ENCODE measurements at regions not wholly inside any gene's neighbourhood (a gene's known extent, or its start where the extent isn't known, plus 50 kb on each side); places are given as distances from the start of the nearest gene placed in this dataset.

DNA sequence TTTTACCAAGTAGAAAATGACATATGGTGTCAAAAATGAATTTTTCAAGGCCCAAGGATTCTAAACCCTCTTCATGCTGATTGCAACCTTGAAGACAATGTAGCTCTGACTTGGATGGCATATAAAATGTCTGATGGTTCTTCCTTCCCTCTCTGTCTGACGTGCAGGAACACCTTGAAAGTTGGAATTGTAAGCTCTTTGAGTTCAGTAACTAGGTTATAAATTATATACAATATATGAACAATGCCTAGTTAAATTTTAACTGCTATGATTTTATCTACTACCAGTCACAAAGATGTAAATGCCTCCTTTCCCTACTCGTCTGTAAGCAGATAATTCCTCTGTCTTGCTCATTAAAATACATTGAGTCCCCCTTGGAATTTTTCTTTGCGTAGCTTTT lies 89.5 kb upstream of the TMEM17 start:
- no peak for DNase-seq

DNA sequence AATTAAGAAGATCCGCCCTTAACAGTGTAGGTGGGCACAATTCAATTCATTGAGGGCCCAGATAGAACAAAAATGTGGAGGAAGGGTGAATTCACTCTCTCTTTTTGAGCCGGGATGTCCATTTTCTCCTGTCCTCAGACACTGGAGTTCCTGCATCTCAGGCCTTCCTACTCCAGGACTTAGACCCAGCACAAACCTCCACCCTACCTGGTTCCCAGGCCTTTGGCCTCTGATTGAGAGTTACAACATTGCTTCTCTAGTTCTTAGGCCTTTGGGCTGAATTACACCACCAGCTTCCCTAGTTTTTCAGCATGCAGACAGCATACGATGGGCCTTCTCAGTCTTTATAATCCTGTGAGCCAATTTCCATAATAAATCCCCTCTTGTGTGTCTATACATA lies 87.8 kb upstream of the TMEM17 start:
- DNase-seq, result no peak

DNA sequence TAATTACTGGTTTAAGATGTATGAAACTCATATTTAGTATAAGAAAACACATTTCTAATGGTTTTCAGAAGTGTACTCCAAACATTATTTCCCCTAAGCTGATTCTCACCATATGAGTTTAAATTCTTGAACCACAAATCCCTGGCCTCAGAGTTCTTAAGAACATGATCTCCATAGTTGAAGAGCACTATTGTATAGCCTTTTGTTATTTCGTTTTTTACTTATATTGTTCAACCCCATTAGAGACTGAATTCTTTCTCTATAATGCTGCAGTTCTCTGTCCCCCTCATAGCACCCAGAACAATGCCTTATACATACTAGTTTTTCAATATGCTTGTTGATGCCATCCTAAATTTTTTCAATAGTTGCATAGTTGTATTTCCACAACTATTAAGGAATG lies 85.5 kb upstream of the TMEM17 start:
- DNase-seq, result no peak

DNA sequence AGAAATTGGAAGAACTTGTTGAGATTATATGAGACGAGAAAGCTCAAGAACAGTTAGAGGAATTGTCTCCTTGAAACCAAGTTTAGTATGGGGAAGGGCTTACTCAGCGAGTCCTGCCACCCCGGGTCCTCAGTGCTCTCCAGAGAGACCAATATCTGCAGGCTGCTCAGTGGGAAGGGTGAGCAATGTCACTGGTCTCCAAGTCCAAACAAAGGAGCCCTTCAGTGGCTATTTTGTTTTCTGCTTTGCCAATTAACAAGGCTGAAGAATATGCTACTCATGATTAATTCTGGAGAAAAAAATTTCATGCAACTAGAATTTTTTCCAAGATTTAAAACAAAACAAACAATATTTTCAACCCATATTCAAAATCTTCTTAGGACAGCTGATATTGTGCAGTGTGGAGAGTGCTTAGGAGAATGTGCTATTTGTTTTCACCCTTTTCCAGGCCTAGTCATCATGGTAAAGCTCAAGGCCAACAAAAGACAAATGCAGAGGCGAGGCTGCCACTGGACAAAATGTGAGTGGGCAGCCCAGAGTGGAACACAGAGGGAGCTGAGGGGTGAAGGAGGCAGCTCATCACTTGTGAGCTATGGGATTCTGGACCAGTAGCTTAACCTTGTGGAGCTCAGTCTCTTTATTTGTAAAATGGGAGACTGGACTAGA lies 83.8 kb upstream of the TMEM17 start:
- no peak for DNase-seq

DNA sequence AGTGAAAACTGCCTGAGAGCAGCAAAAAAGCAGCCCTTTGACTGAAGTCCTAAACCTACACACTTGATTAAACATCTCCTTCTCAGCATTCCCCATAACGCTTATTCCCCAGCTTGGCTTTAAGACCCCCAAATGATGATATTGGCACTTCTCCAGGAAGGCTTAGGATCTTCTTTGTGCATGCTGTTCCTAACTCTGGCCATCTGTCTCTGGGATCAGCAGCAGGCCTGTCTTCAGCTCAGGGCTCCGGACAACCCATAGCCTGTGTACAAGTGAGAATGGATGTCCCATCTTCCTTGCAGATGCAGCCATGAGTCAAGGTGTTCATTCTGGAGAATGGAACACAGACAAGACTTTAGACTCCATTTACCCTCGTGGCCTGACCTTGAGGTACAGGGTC lies 81.6 kb upstream of the TMEM17 start:
- DNase-seq, result peak; percentile 78

DNA sequence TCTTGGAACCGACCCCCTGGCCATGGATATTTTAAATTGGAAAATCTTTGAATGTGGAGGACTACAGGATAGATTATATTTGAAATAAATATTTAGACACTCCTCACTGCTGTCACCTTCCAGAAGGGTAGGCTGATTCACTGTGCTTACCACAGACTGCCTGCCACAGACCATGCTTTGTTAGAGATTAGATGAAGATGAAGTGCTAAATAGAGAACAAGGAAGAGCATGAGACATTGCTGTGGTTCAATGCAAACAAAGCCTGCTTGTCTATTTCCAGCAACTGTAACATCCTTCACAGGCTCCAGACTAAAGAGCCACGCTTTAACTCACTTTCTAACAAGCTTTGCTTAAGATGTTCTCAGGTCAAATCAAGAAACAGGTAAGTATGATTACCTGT lies 81.0 kb upstream of the TMEM17 start:
- DNase-seq, result no peak

DNA sequence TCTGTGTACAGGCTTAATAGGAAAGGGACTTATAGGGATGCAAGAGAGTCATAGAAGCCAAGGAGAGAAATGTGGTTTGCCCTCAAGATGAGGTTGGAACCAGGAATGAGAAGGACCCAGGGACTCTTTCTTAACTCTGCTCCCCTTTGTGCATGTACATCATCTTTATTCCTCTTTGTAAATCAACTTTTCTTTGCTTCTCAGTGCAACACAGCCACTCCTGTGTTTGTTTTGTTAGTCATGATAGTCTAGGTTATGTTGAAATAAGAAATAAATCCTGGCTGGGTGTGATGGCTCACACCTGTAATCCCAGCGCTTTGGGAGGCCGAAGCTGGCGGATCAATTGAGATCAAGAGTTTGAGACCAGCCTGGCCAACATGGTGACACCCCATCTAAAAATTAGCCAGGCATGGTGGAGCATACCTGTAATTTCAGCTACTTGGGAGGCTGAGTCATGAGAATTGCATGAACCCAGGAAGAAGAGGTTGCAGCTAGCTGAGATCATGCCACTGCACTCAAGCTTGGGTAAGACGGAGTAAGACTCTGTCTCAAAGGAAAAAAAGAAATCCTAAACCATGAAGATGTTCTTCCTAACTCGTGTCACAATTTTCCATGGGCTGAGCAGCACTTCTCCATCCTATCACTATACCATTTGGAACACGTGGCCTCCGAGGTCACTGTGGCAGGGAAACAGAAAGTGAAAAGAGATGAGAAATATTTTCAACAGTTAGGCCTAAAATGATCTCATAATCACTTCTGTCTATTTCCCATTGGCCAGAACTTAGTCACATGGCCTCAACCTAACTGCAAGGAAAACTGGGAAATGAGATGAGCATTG lies 73.0 kb upstream of the TMEM17 start:
- DNase-seq, result no peak

DNA sequence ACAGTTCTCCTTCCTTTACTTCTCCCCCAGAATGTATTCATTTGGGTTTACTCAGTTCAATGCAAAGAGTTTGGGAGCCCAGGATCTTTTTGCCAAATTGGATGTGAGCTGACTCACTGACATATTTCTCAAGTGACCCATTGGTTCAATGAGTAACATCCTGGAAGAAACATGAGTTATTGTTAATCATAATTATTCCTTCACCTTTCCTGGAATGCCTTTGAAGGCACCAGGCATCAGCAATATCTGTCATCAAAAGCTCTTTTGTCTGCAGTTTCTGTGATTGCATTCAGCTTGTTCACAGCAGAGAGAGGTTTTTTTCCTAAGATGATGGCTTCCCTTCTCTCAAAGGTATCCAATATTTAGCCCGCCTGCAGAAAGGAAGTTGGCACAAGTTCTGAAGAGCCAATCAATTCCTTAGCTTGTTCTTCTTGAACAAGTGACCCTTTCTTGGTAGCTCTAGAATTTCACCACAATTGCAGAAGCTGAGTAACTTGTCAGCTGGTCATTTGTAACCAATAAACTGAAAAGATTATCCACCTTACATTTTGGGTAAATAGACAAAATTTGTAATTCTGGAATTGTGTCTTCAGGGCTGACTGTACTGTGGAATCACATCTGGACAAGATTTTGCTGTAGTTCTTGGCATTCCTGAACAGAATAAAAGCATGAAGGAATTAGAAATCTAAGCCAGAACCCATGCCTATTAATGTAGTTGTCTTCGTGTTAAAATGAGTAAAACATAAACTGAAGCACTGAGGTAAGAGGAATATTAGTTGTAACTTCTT lies 72.2 kb upstream of the TMEM17 start:
- no peak for DNase-seq

DNA sequence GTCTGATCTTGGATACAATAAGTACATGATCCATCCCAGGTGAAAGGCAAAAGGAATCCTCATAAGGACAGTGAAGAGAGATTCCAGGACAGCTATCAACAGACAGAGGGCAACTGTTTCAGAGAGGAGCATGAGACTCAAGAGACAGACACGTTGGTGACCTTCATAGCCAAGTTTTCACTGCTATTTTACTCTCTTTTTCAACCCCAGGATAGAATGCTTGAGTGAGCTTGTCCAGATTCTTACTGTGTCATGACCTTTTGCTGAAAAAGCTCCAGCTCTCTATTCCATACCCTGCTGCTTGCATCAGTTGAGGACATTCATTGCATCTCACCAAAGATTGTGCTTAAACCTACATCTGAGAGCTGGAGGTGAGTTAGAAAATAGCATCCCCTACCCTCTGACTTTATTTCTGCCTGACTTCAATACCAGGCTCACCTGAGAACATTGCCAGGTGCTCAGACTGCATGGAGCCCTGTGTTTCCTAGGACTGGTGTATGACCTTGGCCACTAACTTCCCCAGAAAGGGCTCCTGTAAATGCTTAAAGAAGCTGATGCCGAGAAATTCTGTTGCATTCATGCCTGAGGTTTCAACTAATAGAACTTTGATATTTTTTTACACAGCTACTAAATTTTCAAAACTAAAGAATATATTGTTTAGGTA lies 70.4 kb upstream of the TMEM17 start:
- DNase-seq, result no peak

DNA sequence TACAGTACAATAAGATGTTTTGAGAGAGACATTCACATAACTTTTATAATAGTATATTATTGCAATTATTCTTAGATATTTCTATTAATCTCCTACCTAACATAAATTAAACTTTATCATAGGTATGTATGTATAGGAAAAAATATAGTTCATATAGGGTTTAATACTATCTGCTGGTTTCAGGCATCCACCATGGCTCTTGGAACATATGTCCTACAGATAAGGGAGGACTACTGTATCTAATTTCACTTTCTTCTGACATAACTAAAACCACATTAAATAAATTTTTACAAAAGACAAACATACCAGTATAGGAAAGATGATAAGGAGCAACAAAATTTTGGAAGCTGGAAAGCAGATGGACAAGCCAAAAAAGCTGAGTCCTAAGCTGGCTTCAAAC lies 67.9 kb upstream of the TMEM17 start:
- DNase-seq, result no peak

DNA sequence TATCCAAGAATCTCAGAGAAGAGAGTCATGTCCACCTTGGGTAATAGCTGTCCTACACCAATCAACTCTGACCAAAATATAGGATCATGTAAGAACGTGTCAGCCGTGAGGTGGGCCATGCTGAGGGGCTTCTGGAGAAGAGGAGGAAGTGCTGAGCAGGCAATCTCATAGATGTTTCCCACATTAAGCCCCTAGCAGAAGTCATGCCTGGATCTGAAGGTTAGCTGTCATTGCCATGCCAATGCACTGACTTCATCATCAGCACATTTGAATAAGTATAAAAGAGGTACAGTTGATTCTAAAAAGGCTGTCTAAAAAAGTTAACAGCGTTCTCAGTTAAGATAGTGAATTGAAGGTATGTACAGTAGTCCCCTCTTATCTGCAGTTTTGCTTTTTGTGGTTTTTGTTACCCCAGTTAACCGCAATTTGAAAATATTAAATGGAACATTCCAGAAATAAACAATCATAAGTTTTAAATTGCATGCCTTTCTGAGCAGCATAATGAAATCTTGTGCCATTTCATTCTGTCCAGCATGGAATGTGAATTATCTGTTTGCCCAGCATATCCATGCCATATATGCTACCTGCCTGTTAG lies 67.2 kb upstream of the TMEM17 start:
- DNase-seq, result no peak

DNA sequence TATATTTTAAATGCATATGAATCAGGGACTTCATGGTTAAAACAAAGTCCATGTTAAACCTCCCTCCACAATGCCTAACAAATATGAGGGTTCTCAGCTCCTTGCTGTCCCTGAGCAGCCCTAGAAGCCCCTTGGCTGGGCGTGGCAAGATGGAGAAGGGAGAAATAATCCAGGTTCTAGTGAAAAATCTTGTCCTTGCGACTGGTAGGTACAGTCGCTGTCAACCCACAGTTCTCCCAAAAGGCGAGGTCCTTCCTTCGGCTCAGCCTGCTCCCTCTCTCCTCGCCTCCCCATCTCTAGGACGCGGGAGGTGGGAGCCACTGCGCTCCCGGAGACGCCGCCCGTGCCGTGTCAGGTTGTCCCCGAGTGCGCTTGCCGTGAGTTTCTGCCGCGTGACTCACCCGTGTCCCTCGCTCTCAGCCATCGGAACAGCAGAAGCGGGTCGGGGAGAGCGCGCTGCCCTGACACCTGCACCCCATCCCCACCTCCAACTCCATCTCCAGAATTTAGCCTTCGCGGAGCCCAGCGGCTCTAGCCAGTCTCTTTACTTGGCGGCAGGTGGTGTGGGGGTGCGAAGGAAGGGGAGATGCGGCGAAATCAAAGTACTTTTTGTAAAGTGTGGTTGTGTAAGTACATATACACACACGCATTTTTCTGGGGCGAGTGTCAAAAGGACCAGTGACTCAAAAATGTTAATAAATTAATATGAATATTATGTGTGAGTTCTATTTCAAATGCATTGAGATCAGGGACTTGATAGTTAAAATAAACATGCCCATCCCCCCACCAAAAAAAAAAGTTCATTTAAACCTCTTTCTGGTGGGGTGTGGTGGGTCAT lies 65.1 kb upstream of the TMEM17 start:
- DNase-seq, result no peak

DNA sequence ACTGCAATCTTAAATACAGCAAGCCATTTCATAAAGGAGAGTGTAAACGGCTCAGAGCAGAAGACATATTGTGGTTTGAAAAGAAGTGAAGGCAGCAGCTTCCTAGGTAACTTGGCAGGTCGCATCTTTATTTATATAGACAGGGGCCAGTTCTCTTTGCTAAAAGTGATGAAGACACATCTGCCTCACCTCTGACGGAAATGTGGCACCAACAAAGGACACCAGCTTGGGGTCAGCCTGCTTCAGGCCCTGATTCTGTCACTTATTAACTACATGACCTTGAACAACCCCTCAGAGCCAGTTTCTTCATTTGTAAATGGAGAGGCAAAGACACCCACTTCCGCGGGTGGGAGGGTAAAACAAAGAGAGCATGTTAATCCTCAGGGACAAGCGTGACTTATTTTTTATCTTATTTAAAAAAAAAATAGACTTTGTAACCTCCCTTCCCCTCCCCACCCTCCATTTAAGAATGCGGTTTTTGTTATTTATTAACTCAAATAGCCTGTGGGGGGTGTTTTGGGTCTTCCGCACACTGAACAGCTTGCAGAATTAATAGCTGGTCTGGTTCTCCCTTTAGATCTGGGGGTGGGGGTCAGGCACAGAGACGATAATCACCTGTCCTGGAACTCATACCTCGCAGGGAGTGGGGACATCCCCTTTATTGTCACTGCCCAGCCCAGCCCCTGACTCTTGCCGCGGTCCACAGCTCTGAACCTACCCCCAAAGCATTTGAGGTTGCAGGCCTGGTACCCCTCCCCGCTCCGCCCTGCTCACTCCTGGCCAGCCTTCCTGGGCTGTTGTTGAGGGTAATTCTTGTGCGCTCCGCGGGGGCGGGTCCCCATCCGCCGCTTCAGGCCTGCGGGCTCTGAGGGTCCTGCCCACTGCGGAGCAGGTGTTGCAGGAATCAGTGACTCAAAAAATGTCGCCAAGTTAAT lies 64.2 kb upstream of the TMEM17 start:
- no peak for DNase-seq

DNA sequence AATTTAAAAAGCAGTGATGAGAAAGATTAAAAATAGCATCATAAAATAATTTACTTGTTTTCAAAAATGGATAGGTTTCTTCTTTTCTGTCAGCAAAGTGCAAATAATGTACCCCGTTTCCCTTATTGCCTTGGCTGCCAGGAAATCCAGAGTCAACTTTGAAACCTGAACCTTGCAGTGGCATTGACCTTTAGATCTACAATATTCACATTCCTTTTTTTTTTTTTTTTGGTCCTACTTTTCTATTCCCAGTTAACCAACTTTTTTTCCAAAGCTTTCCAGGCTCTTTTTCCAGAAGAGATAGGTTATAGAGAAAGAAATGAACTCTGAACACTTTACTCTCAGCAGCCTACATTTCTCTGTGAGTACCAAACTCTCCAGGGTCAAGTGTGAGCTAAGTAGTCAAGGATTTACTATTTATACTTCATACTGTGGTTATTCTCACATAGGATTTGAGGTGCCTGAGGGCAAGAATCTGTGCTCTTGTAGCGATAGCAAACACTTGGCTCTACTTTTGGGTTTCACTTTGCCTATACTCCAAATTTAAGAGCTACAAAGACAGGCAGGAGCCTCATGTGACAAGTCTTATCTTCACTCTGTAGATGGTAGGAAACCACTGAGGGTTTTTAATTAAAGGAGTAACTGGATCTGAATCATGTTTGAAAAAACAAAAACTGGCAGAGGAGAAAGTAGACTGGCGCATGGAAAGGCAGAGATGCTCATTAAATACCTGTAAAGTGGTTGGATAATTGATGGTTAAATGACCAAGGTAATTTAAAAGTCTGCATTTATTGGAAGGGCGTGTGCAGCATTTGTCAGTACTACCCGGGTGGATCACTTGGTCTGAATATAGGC lies 63.2 kb upstream of the TMEM17 start:
- no peak for DNase-seq

DNA sequence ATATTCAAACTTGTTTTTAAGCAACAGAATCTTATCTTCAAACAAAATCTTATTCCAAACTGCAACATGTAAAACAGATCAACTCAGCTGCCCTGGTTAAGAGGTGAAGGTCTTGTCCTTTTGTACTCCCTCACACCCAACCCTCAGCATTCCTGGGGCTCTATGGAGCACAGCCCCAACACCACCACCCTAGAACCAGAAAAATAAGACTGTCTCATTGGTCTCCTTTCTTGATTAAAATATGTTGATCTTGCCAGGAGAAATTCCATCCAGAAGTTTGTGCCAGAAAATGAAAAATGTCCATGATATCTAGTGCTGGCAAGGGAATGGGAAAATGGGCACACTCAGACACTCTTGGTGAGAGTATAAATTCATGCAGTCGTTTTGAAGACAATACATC lies 62.1 kb upstream of the TMEM17 start:
- DNase-seq, result no peak

DNA sequence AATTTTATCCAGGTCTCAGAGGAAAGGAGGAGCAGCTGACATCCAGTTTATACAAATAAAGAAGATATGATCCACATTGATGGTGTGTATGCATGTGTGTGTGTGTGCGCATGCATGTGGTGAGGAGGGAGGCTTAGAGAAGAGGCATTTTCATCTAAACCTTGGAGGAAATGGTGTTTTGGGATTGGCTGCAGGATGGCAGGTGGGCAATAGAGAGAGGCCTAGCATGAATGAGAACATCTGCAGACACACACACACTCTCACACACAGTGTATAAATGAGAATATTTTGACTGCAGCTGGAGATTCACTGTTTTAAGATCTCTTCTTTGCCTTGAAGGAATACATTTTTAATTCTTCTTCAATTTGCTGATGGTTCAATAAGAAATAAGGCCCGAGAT lies 61.7 kb upstream of the TMEM17 start:
- DNase-seq, result no peak

DNA sequence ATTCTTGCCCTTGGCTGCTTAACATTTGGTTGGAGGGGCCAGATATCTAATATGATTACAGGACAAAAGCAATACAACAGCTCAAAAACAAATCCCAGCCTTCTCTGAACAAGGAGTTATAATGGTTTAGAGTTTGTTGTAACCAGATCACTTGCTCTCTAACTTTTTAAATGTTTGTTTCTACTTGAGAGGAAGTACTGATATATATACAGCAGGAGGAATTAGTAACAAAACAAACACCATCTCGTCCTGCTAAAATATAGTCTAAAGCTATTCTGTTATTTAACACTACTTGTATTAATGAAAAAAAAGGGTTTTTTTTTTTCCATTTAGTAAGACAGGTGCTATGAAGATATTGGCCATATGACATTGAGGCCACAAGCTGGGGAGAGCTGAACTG lies 60.9 kb upstream of the TMEM17 start:
- no peak for DNase-seq

DNA sequence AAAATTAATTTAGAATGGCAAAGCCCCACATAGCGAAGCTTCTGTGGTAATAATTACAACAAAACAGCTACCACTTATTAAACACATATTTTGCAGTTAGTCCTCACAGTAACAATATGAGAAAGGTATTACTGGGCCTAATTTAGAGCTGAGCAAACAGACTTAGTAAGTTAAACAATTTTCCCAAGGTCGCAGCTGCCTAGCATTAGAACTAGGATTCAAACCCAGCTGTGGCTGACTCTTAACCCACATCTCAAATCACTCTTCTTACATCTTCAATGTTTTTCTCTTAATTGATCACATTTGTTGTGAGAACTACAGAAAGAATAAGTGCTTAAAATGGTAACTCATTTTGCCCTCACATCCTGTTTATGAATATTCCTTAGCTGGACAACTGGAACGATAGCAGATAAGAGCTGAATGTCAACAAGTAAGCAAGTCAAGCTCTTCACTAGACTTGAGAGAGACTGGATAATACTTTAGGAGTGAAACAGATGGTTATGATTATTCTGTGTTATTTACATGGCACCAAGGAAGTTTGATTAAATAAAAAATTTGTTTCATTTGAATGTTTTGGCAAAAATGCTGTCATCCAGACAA lies 59.4 kb upstream of the TMEM17 start:
- DNase-seq, result no peak

DNA sequence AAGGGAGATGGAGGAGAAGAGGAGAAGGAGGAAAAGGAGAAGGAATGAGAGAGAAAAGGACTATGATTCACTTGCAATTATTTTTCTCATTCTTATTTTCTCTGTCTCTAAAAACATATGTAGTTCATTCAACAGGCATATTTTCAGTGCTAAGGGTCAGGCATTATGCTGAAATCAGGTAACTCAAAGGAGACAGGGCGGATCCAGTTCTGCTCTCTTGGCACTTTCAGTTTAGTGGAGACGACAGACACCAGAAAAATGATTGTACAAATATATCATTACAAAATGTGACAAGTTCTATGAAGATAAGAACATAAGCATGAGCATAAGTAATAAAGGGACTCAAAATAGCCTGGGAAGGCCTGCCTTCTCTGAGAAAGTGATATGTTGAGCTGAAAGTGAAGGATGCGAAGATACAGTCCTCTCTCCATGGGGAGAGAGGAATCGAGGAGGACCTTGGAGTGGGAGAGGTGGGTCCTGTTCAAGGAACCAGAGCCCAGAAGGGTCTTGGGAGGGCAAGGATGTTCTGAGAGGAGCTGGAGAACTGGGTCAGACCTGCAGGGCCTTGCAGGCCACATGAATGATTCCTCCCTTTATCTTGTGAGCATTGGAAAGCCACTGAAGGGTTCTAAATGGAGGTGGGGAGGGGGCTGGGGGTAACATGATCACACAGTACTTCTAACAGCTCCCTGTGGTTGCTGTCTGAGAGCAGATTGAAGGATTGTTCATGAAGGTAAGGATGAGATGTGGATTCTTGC lies 58.6 kb upstream of the TMEM17 start:
- no peak for DNase-seq

Data from NCI-H524 treated with DMSO at 0.1 percent for 48 hours (cell line).